BE2C (cell line): ENCODE measurements at regions not wholly inside any gene's neighbourhood (a gene's known extent, or its start where the extent isn't known, plus 50 kb on each side); places are given as distances from the start of the nearest gene placed in this dataset.

ENCODE experiments used
- DNase-seq: peaks from one replicate; pipeline ENCODE4 v3.0.0-alpha.2; 2020
- H3K27me3 ChIP-seq: fragments of 250-450 bp; sonication (Bioruptor Pico); 2 replicates; pipeline ENCODE4 v1.5.1; 2020; ENCODE audit warnings: mild to moderate bottlenecking
- H3K36me3 ChIP-seq: fragments of 250-450 bp; sonication (Bioruptor Pico); 2 replicates; pipeline ENCODE4 v1.5.1; 2020; ENCODE audit warnings: mild to moderate bottlenecking
- H3K4me1 ChIP-seq: fragments of 250-450 bp; sonication (Bioruptor Pico); 2 replicates; pipeline ENCODE4 v1.5.1; 2020
- H3K4me3 ChIP-seq: 2 replicates; pipeline ENCODE4 v1.5.1; 2011; ENCODE audit warnings: low read depth, low read length
- H3K9me3 ChIP-seq: fragments of 250-450 bp; sonication (Bioruptor Pico); 2 replicates; pipeline ENCODE4 v1.5.1; 2020
- TF ChIP-seq, protein P1 (sequence below): IDR thresholded peaks from 2 replicates; pipeline ENCODE4 v1.5.1; 2012; ENCODE audit warnings: mild to moderate bottlenecking, low read depth, low read length

DNA sequence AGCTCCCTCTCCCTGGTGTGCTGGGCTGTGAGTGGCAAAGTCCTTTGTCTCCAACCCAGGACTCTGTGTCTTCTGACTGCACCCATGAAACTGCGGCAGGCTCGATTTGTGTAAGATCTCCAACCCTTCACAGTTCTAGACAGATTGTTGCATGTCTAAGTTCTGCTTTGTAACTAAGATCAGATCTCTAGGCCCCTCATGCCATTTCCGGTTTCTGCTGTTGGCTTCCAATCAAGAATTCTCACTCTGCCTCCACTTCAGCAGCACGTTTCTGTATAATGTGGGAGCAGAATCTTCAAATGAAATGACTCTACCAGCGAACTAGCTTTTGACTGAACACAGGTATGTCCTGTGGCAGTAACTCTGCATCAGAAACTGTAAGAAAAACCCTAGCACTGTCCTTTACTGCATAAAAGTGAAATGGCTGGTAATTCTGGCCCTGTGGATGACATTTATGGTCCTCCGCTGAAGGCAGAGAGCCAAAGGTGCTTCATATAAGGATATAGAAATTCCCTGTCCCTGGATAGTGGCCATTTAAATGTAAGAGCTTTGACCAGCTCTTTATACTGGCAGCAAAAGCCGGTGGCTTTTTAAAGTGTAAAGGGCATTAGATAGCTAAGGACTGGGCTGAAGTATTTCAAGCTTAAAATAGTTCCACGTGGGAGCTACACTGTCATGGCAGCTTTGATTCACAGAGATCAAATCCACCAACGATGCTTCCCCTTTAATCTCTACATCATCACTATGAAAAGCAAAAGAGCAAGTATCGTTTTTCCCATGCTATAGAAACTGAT lies 319.0 kb upstream of the CDH6 start:
- H3K4me1 ChIP-seq: peaks cover 10% of the 10 kb centered on the region
- no peaks in the 10 kb centered on the region for H3K27me3 ChIP-seq
- TF ChIP-seq, protein P1, sequence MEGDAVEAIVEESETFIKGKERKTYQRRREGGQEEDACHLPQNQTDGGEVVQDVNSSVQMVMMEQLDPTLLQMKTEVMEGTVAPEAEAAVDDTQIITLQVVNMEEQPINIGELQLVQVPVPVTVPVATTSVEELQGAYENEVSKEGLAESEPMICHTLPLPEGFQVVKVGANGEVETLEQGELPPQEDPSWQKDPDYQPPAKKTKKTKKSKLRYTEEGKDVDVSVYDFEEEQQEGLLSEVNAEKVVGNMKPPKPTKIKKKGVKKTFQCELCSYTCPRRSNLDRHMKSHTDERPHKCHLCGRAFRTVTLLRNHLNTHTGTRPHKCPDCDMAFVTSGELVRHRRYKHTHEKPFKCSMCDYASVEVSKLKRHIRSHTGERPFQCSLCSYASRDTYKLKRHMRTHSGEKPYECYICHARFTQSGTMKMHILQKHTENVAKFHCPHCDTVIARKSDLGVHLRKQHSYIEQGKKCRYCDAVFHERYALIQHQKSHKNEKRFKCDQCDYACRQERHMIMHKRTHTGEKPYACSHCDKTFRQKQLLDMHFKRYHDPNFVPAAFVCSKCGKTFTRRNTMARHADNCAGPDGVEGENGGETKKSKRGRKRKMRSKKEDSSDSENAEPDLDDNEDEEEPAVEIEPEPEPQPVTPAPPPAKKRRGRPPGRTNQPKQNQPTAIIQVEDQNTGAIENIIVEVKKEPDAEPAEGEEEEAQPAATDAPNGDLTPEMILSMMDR: no peak
- DNase-seq: no peak
- no peaks in the 10 kb centered on the region for H3K36me3 ChIP-seq
- no peaks in the 10 kb centered on the region for H3K9me3 ChIP-seq
- H3K4me3 ChIP-seq: no peak overlapping the region

DNA sequence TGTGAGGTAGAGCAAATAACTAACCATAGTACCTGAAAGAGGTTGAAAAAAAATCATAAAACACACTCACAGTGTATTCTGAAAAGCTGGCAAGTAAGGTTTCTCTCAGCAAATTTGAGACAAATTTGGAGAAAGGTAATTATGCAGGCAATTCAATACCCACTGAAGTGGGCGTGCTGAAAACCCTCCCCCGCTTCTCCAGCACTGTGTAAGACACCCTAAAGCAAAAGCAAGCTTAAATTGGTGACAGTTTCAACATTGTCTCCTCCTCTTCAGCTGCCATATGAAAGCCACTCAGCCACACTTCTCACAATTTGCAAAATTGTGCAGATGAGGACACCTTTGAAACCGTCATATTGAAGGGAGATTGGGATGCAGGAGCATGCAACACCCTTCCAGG lies 322.3 kb upstream of the CDH6 start:
- Histone ChIP-seq H3K9me3 (no peaks in the 10 kb centered on the region), H3K36me3 (no peaks in the 10 kb centered on the region)
- DNase-seq: no peak

DNA sequence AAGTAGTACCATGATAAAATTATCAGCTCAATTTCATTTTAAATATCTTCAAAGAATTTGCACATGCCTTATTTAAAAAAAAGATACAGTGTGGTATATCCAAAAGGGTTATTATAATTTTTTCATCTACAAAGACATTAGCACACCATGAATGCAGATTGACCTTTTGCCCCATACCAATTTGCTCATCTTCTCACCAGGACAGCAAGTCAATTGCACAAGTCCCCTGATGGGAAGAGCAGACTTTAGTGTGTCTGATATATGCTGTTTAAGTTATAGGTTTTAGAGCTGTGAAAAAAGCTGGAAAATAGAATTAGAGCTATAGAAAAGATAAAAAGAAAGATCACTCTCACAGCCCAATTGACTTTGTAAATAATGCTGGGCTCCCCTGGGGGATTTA lies 325.8 kb upstream of the CDH6 start:
- Histone ChIP-seq H3K4me1 (peaks cover 10% of the 10 kb centered on the region), H3K9me3 (no peaks in the 10 kb centered on the region), H3K27me3 (no peaks in the 10 kb centered on the region), H3K36me3 (no peaks in the 10 kb centered on the region), H3K4me3 (no peak overlapping the region)
- TF ChIP-seq, protein P1: no peak
- DNase-seq: no peak

More for the DNA sequence above, 322.3 kb upstream of the CDH6 start:
- no peak overlapping the region for H3K4me3 ChIP-seq
- TF ChIP-seq, protein P1: no peak
- no peaks in the 10 kb centered on the region for H3K27me3 ChIP-seq
- H3K4me1 ChIP-seq: peaks cover 10% of the 10 kb centered on the region

DNA sequence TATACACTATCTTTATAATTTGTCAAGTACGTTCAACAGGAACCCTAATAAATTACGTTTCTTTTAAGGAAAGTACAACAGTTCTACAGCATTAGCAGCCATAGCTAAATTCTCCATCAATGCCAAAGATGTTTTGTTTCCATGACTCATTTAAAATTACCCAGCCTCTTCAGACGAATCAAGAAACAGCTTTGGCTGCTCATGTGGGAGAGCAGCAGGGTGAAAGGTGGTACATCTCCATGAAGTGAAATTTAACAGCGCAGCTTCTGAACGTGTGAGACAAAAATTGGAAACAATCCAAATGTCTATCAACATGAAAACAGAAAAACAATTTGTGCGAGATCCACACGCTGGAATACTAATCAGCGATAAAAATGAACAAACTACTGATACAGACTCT lies 327.3 kb upstream of the CDH6 start:
- TF ChIP-seq, protein P1: no peak
- no peaks in the 10 kb centered on the region for H3K27me3 ChIP-seq

DNA sequence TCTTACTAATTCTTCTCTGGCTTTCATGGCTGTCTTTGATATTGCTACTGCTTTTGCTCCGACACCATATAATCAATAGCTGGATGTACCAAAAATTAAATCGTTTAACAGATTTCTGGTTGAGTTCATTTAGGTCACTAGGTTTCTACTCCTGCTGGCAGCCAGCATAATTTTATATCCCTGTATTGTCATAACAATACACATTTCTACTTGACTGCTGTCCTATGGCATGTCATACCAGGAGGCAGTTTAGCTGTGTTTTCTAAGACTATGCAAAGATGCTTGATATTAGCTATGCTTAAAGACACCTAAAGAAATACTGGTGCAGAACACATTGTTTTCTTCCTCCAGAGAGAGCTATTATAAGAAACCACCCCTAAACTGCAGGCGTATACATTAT lies 337.2 kb upstream of the CDH6 start:
- TF ChIP-seq, protein P1: no peak
- Histone ChIP-seq H3K36me3 (no peaks in the 10 kb centered on the region), H3K4me1 (no peaks in the 10 kb centered on the region), H3K4me3 (no peak overlapping the region), H3K27me3 (no peaks in the 10 kb centered on the region), H3K9me3 (no peaks in the 10 kb centered on the region)
- no peak for DNase-seq

More for the DNA sequence above, 327.3 kb upstream of the CDH6 start:
- H3K4me3 ChIP-seq: no peak overlapping the region
- DNase-seq: no peak
- H3K36me3 ChIP-seq: no peaks in the 10 kb centered on the region
- peaks cover 10% of the 10 kb centered on the region for H3K4me1 ChIP-seq
- no peaks in the 10 kb centered on the region for H3K9me3 ChIP-seq

DNA sequence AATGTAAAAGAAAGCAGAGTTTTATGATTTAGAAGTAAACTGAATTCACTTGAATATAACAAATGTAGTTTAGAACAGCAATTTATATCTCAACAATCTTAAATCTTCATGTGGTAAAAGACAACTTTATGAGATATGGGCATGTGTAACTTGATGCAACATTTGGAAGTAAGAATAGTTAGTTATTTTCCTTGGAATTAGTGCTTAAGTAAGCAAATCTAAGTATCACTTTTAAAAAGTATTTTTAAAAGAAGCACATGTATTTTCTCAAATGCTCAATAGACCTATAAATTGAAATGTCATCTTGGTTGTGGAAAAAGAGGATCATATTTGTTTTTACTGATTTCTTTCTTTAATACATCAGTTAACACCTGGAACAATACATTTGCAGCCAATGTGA lies 340.3 kb upstream of the CDH6 start:
- H3K27me3 ChIP-seq: no peaks in the 10 kb centered on the region
- no peaks in the 10 kb centered on the region; the same call in 1 of the 2 replicates for H3K4me1 ChIP-seq
- TF ChIP-seq, protein P1: no peak
- H3K4me3 ChIP-seq: no peak overlapping the region
- H3K36me3 ChIP-seq: no peaks in the 10 kb centered on the region
- no peak for DNase-seq
- no peaks in the 10 kb centered on the region for H3K9me3 ChIP-seq
